OCI-LY3 (cell line): ENCODE measurements at regions not wholly inside any gene's neighbourhood (a gene's known extent, or its start where the extent isn't known, plus 50 kb on each side); places are given as distances from the start of the nearest gene placed in this dataset.

ENCODE experiments used
- H2AFZ ChIP-seq: fragments of 200-600, 300-600 bp; shearing (Covaris generic); 2 replicates; pipeline ENCODE4 v1.6.0; 2014; ENCODE audit warnings: antibody characterized with exemption, low read depth, low read length
- H3K27ac ChIP-seq: fragments of 200-600, 300-600 bp; sonication (generic); 2 replicates; pipeline ENCODE4 v1.5.1; 2014; ENCODE audit warnings: mild to moderate bottlenecking, low read length, moderate library complexity, mixed read lengths
- H3K27me3 ChIP-seq: fragments of 200-600, 300-600 bp; sonication (generic); 2 replicates; pipeline ENCODE4 v1.6.1; 2014; ENCODE audit warnings: low read depth, low read length, mixed read lengths
- H3K36me3 ChIP-seq: fragments of 200-600, 300-600 bp; sonication (generic); replicated peaks from 2 replicates; pipeline ENCODE3; 2014; ENCODE audit warnings: low read depth, low read length, mixed read lengths
- H3K4me1 ChIP-seq: fragments of 300-600, 200-600 bp; sonication (generic); 2 replicates; pipeline ENCODE4 v1.6.1; 2014; ENCODE audit warnings: low read length, mixed read lengths
- H3K4me2 ChIP-seq: fragments of 200-600, 300-600 bp; sonication (generic); 2 replicates; pipeline ENCODE4 v1.6.1; 2014; ENCODE audit warnings: low read length, mixed read lengths
- H3K4me3 ChIP-seq: fragments of 300-600, 200-600 bp; sonication (generic); 2 replicates; pipeline ENCODE4 v1.5.1; 2014; ENCODE audit warnings: antibody characterized with exemption, mild to moderate bottlenecking, low read length, moderate library complexity
- H3K79me2 ChIP-seq: fragments of 300-600, 200-600 bp; shearing (Covaris generic); 2 replicates; pipeline ENCODE4 v1.6.1; 2014; ENCODE audit warnings: mild to moderate bottlenecking, low read length, mixed read lengths
- H3K9ac ChIP-seq: fragments of 300-600, 200-600 bp; shearing (Covaris generic); 2 replicates; pipeline ENCODE4 v1.6.0; 2014; ENCODE audit warnings: mild to moderate bottlenecking, low read length, moderate library complexity
- H3K9me3 ChIP-seq: fragments of 200-600, 300-600 bp; shearing (Covaris generic); 2 replicates; pipeline ENCODE4 v1.6.1; 2014; ENCODE audit warnings: low read length, mixed read lengths; ENCODE audit not compliant: insufficient read depth
- H4K20me1 ChIP-seq: fragments of 200-600, 300-600 bp; sonication (generic); 2 replicates; pipeline ENCODE4 v1.6.1; 2016; ENCODE audit warnings: low read length, mixed read lengths; ENCODE audit not compliant: insufficient read depth
- EZH2phosphoT487 ChIP-seq: fragments of 200-600 bp; shearing (Covaris generic); IDR thresholded peaks from 2 replicates; pipeline ENCODE4 v1.6.1; 2018; ENCODE audit warnings: antibody characterized with exemption, mixed run types, low read depth
- TF ChIP-seq, protein P1 (sequence below): fragments of 200-600, 300-600 bp; sonication (generic); IDR thresholded peaks from 2 replicates; pipeline ENCODE4 v1.5.1; 2014; ENCODE audit warnings: antibody characterized with exemption, low read length, low read depth

DNA sequence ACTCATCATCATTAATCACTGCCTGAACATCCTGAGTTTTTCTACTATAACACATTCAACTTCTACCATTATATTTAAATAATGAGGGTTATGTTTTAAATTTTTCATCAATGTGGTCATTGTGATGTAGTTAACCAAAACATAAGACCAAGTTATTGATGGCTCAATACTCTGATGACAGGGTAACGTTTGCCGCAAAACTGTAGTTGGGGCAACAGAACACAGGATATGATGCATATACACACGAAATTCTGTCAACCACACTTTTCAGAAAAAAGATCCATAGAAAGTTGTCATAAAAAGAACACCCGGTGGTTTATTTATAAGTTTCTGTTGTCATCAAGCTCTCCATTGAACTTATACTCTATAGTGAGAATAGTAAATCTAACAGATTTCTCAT lies 121.7 kb upstream of the COL11A1 start:
- Histone ChIP-seq H3K9me3 (no peaks in the 10 kb centered on the region), H3K4me1 (no peaks in the 10 kb centered on the region; the same call in 1 of the 2 replicates), H2AFZ (no peak overlapping the region), H4K20me1 (no peaks in the 10 kb centered on the region), H3K79me2 (no peaks in the 10 kb centered on the region), H3K4me2 (no peak overlapping the region), H3K36me3 (no peaks in the 10 kb centered on the region), H3K9ac (no peak overlapping the region), H3K4me3 (no peak overlapping the region), H3K27me3 (no peaks in the 10 kb centered on the region), H3K27ac (no peak overlapping the region)
- no peak for TF ChIP-seq EZH2phosphoT487
- TF ChIP-seq, protein P1, sequence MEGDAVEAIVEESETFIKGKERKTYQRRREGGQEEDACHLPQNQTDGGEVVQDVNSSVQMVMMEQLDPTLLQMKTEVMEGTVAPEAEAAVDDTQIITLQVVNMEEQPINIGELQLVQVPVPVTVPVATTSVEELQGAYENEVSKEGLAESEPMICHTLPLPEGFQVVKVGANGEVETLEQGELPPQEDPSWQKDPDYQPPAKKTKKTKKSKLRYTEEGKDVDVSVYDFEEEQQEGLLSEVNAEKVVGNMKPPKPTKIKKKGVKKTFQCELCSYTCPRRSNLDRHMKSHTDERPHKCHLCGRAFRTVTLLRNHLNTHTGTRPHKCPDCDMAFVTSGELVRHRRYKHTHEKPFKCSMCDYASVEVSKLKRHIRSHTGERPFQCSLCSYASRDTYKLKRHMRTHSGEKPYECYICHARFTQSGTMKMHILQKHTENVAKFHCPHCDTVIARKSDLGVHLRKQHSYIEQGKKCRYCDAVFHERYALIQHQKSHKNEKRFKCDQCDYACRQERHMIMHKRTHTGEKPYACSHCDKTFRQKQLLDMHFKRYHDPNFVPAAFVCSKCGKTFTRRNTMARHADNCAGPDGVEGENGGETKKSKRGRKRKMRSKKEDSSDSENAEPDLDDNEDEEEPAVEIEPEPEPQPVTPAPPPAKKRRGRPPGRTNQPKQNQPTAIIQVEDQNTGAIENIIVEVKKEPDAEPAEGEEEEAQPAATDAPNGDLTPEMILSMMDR, result no peak

DNA sequence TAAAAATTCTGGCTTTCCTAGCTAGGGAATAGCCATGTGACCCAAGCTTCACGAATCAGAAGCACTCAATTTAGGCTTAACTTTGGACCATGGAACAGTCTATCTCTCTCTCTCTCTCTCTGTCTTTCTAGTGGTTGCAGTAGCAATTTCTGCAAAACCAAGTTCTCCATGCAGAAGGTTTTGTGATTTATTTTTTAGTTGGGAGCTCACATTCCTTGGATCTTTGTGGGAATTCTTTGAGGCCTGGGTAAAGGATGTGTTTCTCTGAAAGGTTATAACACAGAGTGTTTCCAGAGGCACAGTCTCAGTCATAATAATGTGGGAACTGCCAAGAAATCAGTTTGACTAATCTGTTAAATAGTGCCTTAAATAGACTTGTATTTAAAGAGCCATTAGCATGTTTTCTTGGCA lies 112.3 kb upstream of the COL11A1 start:
- TF ChIP-seq EZH2phosphoT487, result no peak
- TF ChIP-seq, protein P1, result no peak
- H3K4me1 ChIP-seq, result peaks cover 14% of the 10 kb centered on the region
- no peaks in the 10 kb centered on the region for H3K27me3 ChIP-seq
- H3K79me2 ChIP-seq, result no peaks in the 10 kb centered on the region
- H2AFZ ChIP-seq, result no peak overlapping the region
- H3K9ac ChIP-seq, result no peak overlapping the region
- no peaks in the 10 kb centered on the region for H3K36me3 ChIP-seq
- H3K27ac ChIP-seq, result no peak overlapping the region
- no peak overlapping the region for H3K4me2 ChIP-seq
- no peaks in the 10 kb centered on the region for H3K9me3 ChIP-seq
- no peaks in the 10 kb centered on the region for H4K20me1 ChIP-seq
- no peak overlapping the region for H3K4me3 ChIP-seq

DNA sequence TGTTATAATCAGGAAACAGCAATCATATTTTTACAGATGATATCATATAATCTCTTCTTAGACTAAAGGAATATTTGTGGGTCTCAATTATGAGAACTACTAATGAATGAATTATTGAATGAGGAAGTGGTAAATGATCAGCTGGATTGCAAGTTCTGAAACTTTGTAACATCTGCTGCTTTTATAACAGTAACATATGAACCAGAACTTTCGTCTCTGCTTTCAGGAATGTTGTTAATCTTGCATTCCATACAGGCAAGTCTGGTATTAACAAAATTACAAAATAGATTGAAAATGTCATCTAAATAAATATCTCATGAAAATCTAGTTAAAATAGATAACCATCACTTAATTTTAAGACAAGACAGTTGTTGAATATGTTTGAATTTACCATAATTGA lies 110.5 kb upstream of the COL11A1 start:
- TF ChIP-seq EZH2phosphoT487, result no peak
- TF ChIP-seq, protein P1, result no peak
- Histone ChIP-seq H2AFZ (no peak overlapping the region), H4K20me1 (no peaks in the 10 kb centered on the region), H3K79me2 (no peaks in the 10 kb centered on the region), H3K9ac (no peak overlapping the region), H3K9me3 (no peaks in the 10 kb centered on the region), H3K4me1 (peaks cover 14% of the 10 kb centered on the region), H3K4me2 (peak overlapping the region; percentile 20; the same call in 1 of the 2 replicates), H3K27me3 (no peaks in the 10 kb centered on the region), H3K4me3 (no peak overlapping the region), H3K27ac (no peak overlapping the region), H3K36me3 (no peaks in the 10 kb centered on the region)

DNA sequence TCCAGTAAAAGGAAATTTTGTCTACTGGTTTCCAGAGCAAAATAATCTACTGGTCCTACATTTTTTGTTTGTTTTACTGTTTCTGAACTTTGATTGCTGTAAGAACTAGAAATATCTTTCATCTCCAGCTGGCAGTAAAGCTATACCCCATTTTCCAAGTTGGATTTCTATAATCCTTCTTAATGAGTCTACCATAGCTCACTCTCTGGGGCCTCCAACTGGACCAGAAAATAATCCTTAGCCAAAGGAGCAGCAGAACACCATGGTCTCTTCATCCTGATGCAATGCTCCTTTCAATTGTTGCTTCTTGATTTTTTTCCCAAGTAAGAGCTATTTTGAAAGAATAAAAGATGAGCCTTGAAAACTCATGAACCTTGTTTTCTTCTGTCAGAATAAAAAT lies 110.0 kb upstream of the COL11A1 start:
- H3K4me2 ChIP-seq, result peak overlapping the region; percentile 20; the same call in 1 of the 2 replicates
- peaks cover 14% of the 10 kb centered on the region for H3K4me1 ChIP-seq
- no peaks in the 10 kb centered on the region for H4K20me1 ChIP-seq
- no peaks in the 10 kb centered on the region for H3K79me2 ChIP-seq
- H3K4me3 ChIP-seq, result no peak overlapping the region
- no peaks in the 10 kb centered on the region for H3K9me3 ChIP-seq
- H3K27me3 ChIP-seq, result no peaks in the 10 kb centered on the region
- H2AFZ ChIP-seq, result no peak overlapping the region
- no peaks in the 10 kb centered on the region for H3K36me3 ChIP-seq
- no peak for TF ChIP-seq EZH2phosphoT487
- TF ChIP-seq, protein P1, result no peak
- H3K9ac ChIP-seq, result no peak overlapping the region
- no peak overlapping the region for H3K27ac ChIP-seq
